NCI-H2227 (cell line): ENCODE measurements at regions not wholly inside any gene's neighbourhood (a gene's known extent, or its start where the extent isn't known, plus 50 kb on each side); places are given as distances from the start of the nearest gene placed in this dataset.
"Not testable (repeated sequence)": the region's sequence is repeated elsewhere in the genome, so short reads cannot be mapped to it uniquely, and the experiment has no call there.

Experiments used
- DNase-seq: peaks from one replicate; lab custom pipeline; 2025; ENCODE audit not compliant: unreplicated experiment; lab: John Stamatoyannopoulos, UW

- no peak for DNase-seq
Observed at GRCh38 chr15:31433091-31433490, 106.5 kb downstream of the KLF13 start.

DNA sequence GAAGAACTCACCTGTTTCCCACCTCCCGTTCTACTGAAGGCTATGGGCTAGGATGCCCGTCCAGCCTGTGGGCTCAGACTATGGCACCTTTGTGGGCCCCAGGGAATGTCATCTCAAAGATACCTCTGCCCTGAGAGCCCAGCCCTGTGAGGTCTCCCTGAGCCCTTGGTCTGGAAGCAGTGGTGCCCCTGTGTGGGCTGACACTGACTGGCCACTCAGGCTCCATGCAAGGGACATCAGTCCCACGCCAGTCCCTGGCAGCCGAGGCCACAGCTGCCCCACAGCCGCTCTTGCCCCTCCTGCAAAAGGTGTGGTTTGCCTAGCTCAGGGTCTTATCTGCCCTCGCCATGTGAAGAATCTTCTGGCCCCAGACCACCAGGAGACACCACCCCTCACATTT, 106.9 kb downstream of the KLF13 start:
- DNase-seq: no peak

DNA sequence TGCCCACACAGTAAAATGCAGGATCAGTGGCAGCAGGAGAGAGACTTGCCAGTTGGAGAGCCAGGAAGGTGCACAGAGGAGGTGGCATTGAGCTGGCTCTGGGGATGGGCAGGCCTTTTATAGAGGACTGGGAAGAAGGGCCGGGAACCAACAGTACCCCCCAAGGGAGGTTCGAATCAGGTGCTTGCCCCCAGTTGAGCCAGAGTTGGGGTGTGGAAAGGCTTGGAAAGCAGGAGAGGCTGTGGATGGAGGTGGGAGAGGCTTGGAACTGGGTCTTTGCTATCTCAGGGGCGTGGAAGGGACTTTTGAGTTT, 107.6 kb downstream of the KLF13 start:
- DNase-seq: no peak

GRCh38 chr15:31434588-31435260, 108.1 kb downstream of the KLF13 start:
- no peak for DNase-seq

DNA sequence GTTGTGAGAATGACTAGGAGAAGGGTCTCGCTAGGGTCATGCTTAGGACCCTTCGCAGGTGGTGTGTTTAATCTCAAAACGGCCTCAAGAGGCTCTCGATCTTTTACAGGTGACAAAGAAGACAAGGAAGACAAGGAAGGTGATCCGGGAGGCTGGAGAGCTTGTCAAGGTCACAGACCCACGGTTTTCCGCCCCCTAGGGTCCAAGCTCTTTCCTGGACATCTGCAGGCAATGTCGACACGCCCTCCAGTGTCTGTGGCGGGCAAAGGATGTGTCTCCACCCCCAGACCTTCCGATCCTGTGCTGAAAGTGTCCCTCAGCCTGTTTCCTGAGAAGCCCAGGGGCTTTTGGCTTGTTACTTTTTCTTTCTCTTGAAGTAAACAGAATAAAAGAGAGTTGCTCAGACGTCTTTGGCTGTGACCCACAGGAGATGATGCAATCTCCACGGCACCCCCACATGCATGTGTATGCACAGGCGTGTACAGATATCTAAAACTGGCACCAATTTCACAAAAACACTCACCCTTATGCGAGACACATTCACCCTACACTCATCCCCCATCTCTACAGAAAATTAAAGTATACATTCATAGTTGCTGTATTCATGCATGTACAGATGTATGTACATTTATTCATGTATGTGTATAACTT, 108.8 kb downstream of the KLF13 start:
- peak; percentile 18 for DNase-seq

DNA sequence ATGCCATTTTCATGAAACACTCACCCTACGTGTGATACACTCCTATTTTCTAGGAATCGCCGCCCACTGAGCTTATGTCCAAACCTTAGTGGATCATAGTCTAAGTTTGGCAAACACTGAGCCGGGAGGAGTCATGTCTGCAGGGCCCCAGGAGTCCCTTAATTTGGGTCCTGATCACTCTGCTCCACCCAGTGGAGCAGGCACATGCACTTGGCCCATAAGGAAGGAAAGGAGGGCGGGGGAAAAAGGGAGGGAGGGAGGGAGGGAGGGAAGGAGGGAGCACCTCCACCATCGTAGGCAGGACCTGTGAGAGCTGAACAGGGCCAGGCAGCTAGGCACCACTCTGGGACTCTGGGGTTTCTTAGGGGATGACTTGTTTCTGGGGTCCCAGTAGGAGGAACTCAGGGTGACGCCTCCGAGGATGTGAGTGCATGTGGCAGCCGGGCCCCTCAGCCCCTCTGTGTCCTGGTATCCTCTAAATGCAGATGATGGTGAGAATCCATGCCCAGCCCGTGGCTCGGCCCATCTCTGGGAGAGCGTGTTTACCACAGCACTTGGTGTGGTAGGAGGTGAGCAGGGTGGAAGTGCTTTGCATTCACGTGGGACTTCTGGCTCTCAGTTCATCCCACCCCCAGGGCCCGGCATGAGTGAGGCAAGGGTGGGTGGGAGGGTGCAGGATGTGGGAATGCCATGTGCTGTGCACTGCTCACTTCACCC, 109.4 kb downstream of the KLF13 start:
- DNase-seq: no peak

DNA sequence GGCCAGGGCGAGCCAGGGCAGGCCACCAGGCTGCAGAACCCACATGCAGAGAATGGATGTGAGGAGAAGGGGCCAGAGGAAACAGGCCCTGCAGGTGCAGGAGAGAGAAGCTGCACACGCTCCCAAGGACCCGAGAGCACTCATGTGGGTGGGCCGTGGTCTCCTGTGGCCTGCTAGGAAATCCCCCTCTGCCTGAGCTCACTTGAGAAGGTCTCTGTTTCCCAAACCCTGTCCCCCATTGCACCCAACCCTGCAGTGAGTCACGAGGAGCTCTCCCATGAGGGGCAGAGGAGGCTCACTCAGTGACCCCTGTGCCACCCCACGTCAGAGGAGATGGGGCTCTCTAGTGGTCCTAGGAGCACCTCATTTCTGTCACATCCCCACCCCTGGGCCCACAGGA, 111.1 kb downstream of the KLF13 start:
- no peak for DNase-seq

GRCh38 chr15:31438601-31439265, 112.1 kb downstream of the KLF13 start:
- DNase-seq: no peak

- DNase-seq: no peak
Observed at GRCh38 chr15:31439328-31439727, 112.7 kb downstream of the KLF13 start.

GRCh38 chr15:31440216-31440615, 113.6 kb downstream of the KLF13 start:
- not testable (repeated sequence) for DNase-seq

GRCh38 chr15:31440754-31441311, 114.2 kb downstream of the KLF13 start:
- peak; percentile 58 for DNase-seq

GRCh38 chr15:31442226-31442625, 115.6 kb downstream of the KLF13 start:
- no peak for DNase-seq

- no peak for DNase-seq
Observed at GRCh38 chr15:31442699-31443111, 116.1 kb downstream of the KLF13 start.

DNA sequence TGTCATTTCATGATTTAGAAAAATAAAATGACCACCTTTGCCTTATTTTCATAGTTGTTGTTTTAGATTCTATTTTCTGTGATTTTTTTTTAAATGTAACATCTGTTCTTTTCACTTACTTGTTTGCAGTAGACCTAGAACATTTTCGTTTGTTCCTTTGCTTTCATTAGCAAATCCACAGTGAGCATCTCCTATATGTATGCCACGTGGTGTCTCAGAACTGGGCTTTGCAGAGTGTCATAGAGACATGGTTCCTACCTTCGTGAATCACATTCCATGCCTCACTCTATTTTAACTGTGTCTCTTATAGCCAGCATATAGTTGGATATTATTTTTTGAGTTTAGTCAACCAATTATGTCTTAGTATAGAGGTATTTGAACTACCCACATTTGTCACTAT, 118.2 kb downstream of the KLF13 start:
- DNase-seq: no peak

DNA sequence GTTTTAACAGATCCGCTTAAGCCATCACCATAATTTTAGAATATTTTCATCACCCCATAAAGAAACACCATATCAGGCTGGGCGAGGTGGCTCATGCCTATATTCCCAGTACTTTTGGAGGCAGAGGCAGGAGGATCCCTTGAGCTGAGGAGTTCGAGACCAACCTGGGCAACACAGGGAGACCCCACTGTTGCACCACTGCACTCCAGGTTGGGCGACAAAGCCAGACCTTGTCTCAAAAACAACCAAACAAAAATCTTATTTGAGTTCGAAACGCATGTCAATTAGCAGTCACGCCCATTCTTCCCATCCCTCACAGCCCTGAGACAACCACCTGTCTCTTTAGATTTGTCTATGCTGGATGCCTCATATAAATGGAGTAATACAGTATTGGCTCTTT, 119.9 kb downstream of the KLF13 start:
- DNase-seq: no peak

DNA sequence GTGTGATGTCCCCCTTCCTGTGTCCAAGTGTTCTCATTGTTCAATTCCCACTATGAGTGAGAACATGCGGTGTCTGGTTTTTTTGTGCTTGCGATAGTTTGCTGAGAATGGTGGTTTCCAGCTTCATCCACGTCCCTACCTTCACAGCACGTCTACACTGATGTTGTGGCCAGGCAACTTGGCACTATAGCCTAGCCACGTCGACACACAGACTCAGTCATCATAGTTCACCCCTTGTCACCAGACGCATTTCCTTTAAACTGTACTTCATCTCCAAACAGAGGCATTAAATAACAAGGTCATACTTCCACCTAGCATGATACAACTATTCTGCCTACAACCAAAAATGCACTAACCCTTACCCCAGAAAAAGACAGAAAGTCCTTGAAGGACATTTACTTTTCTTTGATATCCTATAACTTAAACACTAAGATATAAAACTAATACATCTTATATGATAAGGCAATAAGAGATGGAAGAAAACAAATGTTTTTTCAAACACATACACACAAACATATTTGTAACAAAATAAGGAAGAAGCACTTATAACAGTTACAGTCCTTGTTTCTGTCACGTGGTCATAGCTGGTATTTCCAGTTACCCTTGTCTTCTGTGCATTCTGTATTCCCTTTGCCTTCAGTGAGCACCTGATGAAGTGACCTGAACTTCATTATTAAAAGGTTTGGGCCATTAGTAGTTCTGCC, 121.4 kb downstream of the KLF13 start:
- no peak for DNase-seq

DNA sequence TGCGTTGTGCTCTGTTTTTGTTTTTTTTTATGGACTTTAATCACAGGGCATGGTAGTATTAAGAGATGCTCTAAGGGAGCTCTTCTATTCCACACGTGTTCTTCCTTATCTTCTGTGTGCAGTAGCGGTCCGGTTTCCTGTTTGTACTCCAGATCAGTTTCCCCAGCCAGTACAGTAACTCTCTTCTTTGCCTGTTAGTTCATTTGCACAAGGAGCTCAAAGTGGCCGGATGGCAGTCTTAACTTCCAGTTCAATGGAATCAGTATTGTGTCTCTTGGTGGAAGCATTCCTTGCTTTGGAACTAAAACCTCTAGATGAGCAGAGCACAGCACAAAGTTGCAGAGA, 122.0 kb downstream of the KLF13 start:
- no peak for DNase-seq

DNA sequence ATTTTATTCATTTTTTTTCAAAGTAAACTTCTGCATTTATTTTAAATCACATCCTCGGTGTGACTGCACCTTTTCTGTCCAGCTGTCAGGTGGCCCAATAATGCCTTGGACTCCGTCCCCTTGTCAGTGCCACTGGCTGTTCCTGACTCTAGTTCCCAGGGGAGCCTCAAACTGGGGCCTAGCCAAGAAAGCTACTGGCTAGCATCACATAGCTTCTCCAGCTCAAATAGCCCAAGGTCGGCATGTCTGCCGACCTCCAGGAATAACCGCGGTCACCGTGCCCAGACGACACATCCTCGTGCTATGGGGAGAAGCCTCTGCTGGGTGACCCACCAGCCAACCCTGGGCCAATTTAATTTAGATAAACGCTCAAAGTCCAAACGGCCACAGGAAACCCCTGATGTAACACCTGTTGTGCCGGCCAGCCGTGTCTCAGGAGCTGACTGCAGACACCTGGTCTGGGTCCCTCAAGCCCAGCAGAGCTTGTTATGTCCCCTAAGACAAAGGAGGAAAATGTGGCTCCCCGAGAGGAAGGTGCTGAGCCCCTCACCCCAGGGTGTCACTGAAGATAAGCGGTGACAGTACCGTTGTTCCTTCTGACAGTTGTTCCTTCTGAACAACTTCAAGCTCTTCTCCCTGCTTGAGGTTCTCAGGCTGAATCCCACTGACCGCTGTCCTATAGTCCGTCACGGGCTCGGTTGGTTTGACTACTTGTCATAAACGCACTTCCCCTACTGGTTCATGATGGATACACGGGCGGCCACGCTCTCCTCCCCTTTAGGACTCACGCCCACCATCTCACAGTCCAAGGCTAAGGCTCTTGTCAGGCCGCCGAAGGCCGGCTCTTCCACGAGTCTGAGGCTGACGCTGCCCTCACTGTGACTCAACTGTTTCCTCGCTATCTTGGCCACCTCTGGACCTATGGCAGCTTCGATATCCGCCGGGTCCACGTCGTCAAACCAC, 126.2 kb downstream of the KLF13 start:
- no peak for DNase-seq

- no peak for DNase-seq
Observed at GRCh38 chr15:31453558-31454318, 127.1 kb downstream of the KLF13 start.
